ENCODE measurements at regions not wholly inside any gene's neighbourhood (a gene's known extent, or its start where the extent isn't known, plus 50 kb on each side); places are given as distances from the start of the nearest gene placed in this dataset.

- Mint-ChIP-seq H3K27ac (no peak overlapping the region), H3K4me3 (no peak overlapping the region), H3K27me3 (ENCODE audit: low read depth in 3 of 3) (peaks cover 0 to 6% (median 2%) of the 10 kb centered on the region in 3 donors), H3K36me3 (no peaks in the 10 kb centered on the region), H3K9me3 (peaks cover 0 to 2% (median 0%) of the 10 kb centered on the region in 7 donors), H3K4me1 (peaks cover 2% of the 10 kb centered on the region)
- no peaks in the 10 kb centered on the region for H3K36me3 ChIP-seq (replicated peaks in 1 of 2; ENCODE audit: control insufficient read depth in 1 of 2, insufficient read depth in 2 of 2, low read length in 2 of 2)
- no peaks in the 10 kb centered on the region for H4K20me1 ChIP-seq (ENCODE audit: insufficient read depth, low read length)
- H3K27ac ChIP-seq (ENCODE audit: low read depth in 1 of 2, low read length in 2 of 2): no peak overlapping the region
- no peak overlapping the region for H3K4me3 ChIP-seq (replicated peaks in 1 of 3; ENCODE audit: low read depth in 2 of 3, low read length in 3 of 3)
- no peaks in the 10 kb centered on the region for H3K27me3 ChIP-seq (ENCODE audit: control insufficient read depth in 2 of 2, insufficient read depth in 2 of 2, low read length in 2 of 2)
- H3K4me1 ChIP-seq (ENCODE audit: control insufficient read depth in 1 of 2, insufficient read depth in 2 of 2, low read length in 2 of 2): no peaks in the 10 kb centered on the region
- no peak for DNase-seq
- no peak overlapping the region for H3K4me2 ChIP-seq (replicated peaks; ENCODE audit: extremely low read depth, low read length, poor library complexity, severe bottlenecking)
- TF ChIP-seq CTCF (IDR thresholded peaks at IDR 0.05): no peak
- H2AFZ ChIP-seq (ENCODE audit: insufficient read depth, low read depth, low read length, poor library complexity, severe bottlenecking): no peak overlapping the region
- intact Hi-C loops (cut with micrococcal nuclease): no loop called here
- no peaks in the 10 kb centered on the region for H3K79me2 ChIP-seq (ENCODE audit: insufficient read depth, low read length)
- H3K9me3 ChIP-seq (replicated peaks in 1 of 2; ENCODE audit: control insufficient read depth in 1 of 2, insufficient read depth in 1 of 2, low read length in 2 of 2): no peaks in the 10 kb centered on the region
- no peak overlapping the region for H3K9ac ChIP-seq (ENCODE audit: insufficient read depth, low read length, poor library complexity, severe bottlenecking)
Observed at GRCh38 chr14:38882533-38882932, 220.5 kb downstream of the SEC23A start.

GRCh38 chr14:38880643-38881524 lies 222.2 kb downstream of the SEC23A start:
- no peaks in the 10 kb centered on the region for H3K36me3 ChIP-seq (replicated peaks in 1 of 2; ENCODE audit: control insufficient read depth in 1 of 2, insufficient read depth in 2 of 2, low read length in 2 of 2)
- Mint-ChIP-seq H3K36me3 (no peaks in the 10 kb centered on the region), H3K4me1 (peaks cover 2% of the 10 kb centered on the region), H3K4me3 (no peak overlapping the region), H3K9me3 (peaks cover 0 to 2% (median 0%) of the 10 kb centered on the region in 7 donors), H3K27me3 (ENCODE audit: low read depth in 3 of 3) (peaks cover 0 to 6% (median 2%) of the 10 kb centered on the region in 3 donors), H3K27ac (no peak overlapping the region)
- intact Hi-C loops (cut with micrococcal nuclease): no loop called here
- TF ChIP-seq CTCF (IDR thresholded peaks at IDR 0.05): no peak
- H3K27me3 ChIP-seq (ENCODE audit: control insufficient read depth in 2 of 2, insufficient read depth in 2 of 2, low read length in 2 of 2): no peaks in the 10 kb centered on the region
- WGBS (ENCODE audit: insufficient coverage): 100% methylated on average over 1 of the region's 3 CpGs
- H4K20me1 ChIP-seq (ENCODE audit: insufficient read depth, low read length): no peaks in the 10 kb centered on the region
- H3K4me3 ChIP-seq (replicated peaks in 1 of 3; ENCODE audit: low read depth in 2 of 3, low read length in 3 of 3): no peak overlapping the region
- no peak overlapping the region for H3K9ac ChIP-seq (ENCODE audit: insufficient read depth, low read length, poor library complexity, severe bottlenecking)
- no peak for DNase-seq
- no peak overlapping the region for H2AFZ ChIP-seq (ENCODE audit: insufficient read depth, low read depth, low read length, poor library complexity, severe bottlenecking)
- H3K4me2 ChIP-seq (replicated peaks; ENCODE audit: extremely low read depth, low read length, poor library complexity, severe bottlenecking): no peak overlapping the region
- H3K79me2 ChIP-seq (ENCODE audit: insufficient read depth, low read length): no peaks in the 10 kb centered on the region
- no peaks in the 10 kb centered on the region for H3K4me1 ChIP-seq (ENCODE audit: control insufficient read depth in 1 of 2, insufficient read depth in 2 of 2, low read length in 2 of 2)
- no peaks in the 10 kb centered on the region for H3K9me3 ChIP-seq (replicated peaks in 1 of 2; ENCODE audit: control insufficient read depth in 1 of 2, insufficient read depth in 1 of 2, low read length in 2 of 2)
- H3K27ac ChIP-seq (ENCODE audit: low read depth in 1 of 2, low read length in 2 of 2): no peak overlapping the region
